ELF-1 (cell line): ENCODE measurements at regions not wholly inside any gene's neighbourhood (a gene's known extent, or its start where the extent isn't known, plus 50 kb on each side); places are given as distances from the start of the nearest gene placed in this dataset.

Source experiments
- DNase-seq: peaks from one replicate; pipeline ENCODE4 v3.0.0-alpha.2; 2016; ENCODE audit warnings: low read depth, low spot score

- no peak for DNase-seq
Measured at GRCh38 chr16:18059089-18059488, 277.4 kb downstream of the NPIPA8 start.

DNA sequence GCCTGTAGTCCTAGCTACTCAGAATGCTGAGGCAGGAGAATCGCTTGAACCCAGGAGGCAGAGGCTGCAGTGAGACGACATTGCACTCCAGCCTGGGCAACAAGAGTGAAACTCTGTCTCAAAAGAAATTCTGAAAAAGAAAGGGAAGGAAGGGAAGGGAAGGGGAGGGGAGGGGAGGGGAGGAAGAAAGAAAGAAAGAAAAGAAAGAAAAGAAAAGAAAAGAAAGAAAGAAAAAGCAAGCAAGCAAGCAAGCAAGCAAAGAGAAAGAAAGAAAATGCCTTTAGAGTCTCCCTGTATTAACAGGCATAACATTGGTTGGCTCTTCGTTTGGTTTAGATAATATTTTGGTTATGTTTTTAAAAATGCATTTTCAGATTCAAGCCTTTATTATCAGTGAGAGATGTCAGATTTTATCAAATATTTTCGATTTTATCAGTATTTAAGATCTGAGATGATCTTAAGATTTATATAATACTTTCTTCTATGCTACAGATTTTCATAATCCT is 281.1 kb downstream of the NPIPA8 start:
- no peak for DNase-seq

DNA sequence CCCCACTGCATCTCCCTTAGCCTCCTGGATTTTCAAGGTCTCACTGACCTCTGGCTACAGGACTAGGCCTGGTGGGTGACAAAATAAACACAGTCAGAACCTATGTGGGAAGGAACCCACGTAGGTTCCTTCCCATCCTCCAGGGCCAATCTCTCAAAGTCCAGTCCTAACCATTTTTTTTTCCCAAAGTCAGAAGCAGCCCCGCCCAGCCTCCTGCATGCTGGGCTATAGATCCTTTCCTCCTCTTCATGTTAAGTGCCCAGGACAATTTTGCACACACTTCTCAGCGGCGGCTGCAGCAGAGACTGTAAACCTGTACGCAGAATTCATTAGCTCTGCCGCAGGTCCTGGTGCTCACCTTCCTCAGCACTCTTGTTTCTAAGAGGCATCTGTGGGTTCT is 285.8 kb downstream of the NPIPA8 start:
- no peak for DNase-seq

DNA sequence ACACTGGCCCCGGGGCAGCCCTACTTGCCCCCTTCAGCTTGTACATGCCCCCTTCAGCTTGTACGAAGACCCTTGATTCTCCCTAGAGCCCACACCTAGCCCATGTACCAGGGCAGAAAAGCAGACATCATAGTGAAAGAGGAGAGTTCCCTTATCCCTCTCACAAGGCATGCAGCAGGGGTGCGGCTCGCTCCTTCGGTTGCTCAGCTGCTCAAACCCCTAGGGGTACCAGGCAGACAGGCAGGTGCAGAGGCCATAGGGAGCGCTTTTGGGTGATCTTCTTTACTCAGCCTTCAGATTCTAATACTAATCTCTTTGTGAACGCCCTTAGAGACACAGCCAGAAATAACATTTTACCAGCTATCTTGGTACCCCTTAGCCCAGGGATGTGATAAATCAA is 286.3 kb downstream of the NPIPA8 start:
- no peak for DNase-seq

DNA sequence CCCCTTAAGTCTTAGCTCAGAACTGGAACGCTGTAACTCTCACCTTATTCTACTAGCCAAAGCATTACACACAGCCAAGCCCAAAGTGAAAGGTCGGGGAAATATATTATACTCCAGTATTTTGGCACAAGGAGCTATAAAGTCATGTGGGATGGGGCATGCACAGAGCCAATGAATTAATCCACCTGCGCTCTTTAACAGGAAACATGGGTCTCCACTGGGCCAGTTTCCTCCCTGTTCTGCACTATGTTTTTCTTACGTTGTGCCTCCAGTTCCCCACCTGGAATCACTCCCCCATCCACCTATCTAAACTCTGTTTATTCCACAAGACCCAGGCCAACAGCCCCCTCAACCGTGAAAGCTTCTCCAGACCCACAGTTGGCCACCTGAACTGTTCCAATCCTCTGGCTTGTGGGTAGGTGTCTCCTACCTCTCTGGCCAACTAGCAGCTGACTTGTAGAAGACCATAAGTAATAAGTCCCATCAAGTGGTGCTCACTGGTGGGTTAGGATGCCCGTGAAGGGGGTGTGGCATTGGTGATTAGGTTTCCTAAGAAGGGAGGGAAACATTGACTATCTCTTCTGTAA is 286.9 kb downstream of the NPIPA8 start:
- no peak for DNase-seq

GRCh38 chr16:18048853-18049546 is 287.5 kb downstream of the NPIPA8 start:
- no peak for DNase-seq

- no peak for DNase-seq
Measured at GRCh38 chr16:18047761-18048160, 288.8 kb downstream of the NPIPA8 start.

DNA sequence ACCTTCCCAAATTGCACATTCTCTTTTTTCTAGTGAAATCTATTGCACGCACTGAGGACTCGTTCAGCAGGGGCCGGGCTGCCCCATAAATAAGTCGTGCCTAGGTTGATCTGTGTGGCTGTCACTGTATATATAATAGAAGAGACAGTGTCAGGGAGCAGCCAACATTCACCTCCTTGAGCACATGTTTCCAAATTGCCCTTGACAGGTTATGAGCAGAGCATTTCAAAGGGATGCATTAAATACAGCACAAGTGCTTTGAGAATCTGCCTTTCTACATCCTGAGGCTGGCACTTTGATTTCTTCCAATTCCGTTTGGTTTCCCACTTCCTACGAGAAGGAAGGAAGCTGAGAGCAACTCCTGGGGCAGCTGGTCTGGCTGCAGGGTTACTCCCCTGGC is 291.2 kb downstream of the NPIPA8 start:
- no peak for DNase-seq

DNA sequence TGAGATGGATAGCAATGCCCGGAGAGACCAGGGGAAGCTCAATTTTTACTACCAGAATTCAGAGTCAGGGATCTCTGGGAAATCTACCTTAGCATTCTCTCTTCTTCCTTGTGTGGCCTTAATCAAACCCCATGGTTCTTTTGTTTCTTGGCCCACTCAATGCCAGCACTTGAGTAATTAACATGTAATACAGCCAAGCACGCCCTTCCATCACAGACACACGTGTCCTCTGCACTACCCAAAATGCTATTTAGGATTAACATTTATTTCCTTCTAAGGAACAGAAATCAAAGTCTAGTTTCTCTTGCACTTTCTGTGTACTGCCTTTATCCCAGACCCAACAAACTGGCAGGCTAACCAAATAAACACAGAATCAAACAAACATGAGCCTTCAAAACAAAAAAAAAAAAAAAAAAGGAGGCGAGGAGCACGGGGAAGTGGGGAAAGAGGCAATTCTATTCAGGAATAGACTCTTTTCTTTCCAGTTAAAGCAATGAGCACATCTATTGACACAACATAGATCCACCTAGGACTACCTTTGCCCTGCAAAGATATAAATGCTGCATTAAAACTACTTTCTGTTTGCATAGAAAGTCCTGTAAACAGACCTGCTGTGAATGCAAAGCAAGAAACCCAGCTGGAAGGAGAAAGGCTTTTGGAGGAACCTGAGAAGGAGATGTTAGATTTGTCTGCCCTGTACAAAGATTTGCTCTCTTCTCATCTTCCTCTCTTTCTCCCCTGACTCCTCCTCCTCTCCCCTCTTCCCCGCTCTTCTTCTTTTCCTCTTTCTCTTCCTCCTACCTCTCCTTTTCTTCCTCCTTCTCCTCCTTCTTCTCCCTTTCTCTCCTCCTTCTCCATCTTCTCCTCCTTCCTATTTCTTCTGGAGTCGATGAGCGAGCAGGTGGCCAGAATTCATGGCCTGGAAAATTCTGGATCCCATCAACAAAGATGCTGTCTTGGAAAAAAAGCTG is 294.4 kb downstream of the NPIPA8 start:
- no peak for DNase-seq

DNA sequence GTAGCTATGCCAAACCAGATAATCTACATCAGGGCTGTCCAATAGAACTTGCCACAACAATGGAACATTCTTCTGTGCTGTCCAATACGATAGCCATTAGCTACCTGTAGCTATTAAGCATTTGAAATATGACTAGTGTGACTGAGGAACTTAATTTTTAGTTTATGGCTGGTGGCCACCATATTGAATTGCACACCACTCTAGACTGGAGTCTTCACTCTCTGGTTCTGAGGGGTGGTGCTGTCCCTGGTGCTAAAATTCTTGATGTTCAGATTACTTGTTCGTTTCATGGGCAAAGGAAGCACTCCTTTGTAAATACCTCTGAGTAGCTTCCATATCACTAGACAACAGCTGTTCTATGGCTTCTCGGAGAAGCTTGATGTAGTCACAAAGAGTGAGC is 296.6 kb downstream of the NPIPA8 start:
- DNase-seq = no peak

DNA sequence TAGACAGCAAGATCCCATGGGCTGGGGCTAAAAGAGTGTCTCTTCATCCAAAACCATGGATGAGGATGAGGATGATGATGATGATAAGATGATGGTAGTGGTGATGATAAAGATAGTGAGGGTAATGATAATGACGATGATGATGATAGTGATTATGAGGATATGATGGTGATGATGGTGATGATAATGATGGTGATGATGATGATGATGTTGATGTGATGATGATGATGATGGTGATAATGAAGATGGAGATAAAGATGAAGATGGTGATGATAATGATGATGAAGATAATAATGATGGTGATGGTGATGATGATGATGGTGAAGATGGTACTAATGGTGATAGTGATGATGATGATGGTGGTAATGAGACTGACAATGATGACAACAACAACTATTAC is 299.5 kb downstream of the NPIPA8 start:
- DNase-seq = no peak

GRCh38 chr16:18024611-18025010 is 311.9 kb downstream of the NPIPA8 start:
- DNase-seq = no peak

GRCh38 chr16:18018376-18018775 is 318.2 kb downstream of the NPIPA8 start:
- no peak for DNase-seq

- DNase-seq = no peak
Measured at GRCh38 chr16:18013863-18014262, 322.7 kb downstream of the NPIPA8 start.

DNA sequence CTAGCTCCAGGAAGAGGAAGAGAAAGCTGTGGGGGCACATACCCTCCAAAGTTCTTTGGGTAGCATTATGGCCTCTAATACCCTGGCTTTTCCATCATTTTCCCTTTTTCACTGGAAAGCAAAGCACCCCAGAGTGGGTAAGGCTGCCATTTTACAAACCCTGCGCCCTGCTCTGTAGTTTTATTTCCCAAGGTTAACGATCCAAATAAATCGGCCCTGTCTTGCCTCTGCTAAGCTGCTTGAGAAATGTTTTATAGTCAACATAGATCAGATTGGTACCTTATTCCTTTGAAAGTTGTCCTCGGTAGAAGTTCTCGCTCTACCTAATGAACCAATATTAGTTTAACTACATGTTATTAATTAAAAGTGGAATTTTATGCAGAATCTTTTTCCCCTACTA is 328.2 kb downstream of the NPIPA8 start:
- DNase-seq = no peak

GRCh38 chr16:18003033-18003432 is 333.5 kb downstream of the NPIPA8 start:
- no peak for DNase-seq

GRCh38 chr16:17998996-17999395 is 337.5 kb downstream of the NPIPA8 start:
- DNase-seq = no peak

DNA sequence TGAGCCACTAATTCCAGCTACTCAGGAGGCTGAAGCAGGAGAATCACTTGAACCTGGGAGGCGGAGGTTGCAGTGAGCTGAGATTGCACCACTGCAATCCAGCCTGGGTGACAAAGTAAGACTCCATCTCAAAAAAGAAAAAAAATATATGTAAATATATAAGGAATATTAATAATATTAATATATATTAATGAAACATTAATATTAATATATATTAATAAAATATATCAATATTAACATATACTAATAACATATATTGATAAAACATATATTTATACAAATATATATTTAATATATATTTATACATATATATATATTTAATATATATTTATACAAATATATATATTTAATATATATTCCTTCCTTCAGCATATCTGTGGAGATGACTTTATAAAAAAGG is 338.0 kb downstream of the NPIPA8 start:
- DNase-seq = no peak

GRCh38 chr16:17994027-17994426 is 342.5 kb downstream of the NPIPA8 start:
- no peak for DNase-seq

GRCh38 chr16:17992416-17992815 is 344.1 kb downstream of the NPIPA8 start:
- DNase-seq = no peak

GRCh38 chr16:17989255-17989654 is 347.3 kb downstream of the NPIPA8 start:
- DNase-seq = no peak

GRCh38 chr16:17988839-17989238 is 347.7 kb downstream of the NPIPA8 start:
- DNase-seq = no peak
